ENCODE measurements at regions not wholly inside any gene's neighbourhood (a gene's known extent, or its start where the extent isn't known, plus 50 kb on each side); places are given as distances from the start of the nearest gene placed in this dataset.

GRCh38 chr2:234823877-234824376, 127.9 kb upstream of the SH3BP4 start:
- Histone ChIP-seq H3K27me3 (ENCODE audit: insufficient read depth, low read length) (no peaks in the 10 kb centered on the region), H3K27ac (ENCODE audit: low read depth, low read length) (peak overlapping the region; percentile 28), H3K14ac (ENCODE audit: low read length) (no peak overlapping the region), H3K18ac (ENCODE audit: low read length) (no peak overlapping the region), H3K9me3 (ENCODE audit: insufficient read depth, low read depth, low read length) (no peaks in the 10 kb centered on the region), H2BK5ac (ENCODE audit: low read depth, low read length, poor library complexity) (no peak overlapping the region), H2AK5ac (ENCODE audit: low read length) (no peak overlapping the region), H3K23ac (ENCODE audit: low read length) (no peak overlapping the region), H3K9ac (ENCODE audit: low read length) (no peak overlapping the region), H3K36me3 (ENCODE audit: control insufficient read depth in 1 of 2, insufficient read depth in 2 of 2, low read length in 2 of 2) (no peaks in the 10 kb centered on the region), H3K4ac (ENCODE audit: low read depth, low read length) (no peak overlapping the region), H4K12ac (ENCODE audit: low read depth, low read length) (no peak overlapping the region), H3K4me1 (ENCODE audit: control insufficient read depth in 1 of 2, insufficient read depth in 2 of 2, low read length in 2 of 2) (peaks cover 2 to 7% of the 10 kb centered on the region in 2 experiments), H2BK12ac (ENCODE audit: low read length) (no peak overlapping the region), H3K79me2 (ENCODE audit: control insufficient read depth, insufficient read depth, low read length, poor library complexity) (no peaks in the 10 kb centered on the region), H4K8ac (ENCODE audit: low read depth, low read length) (no peak overlapping the region), H3K4me3 (ENCODE audit: low read depth, low read length) (no peak overlapping the region), H4K91ac (ENCODE audit: low read depth, low read length) (no peak overlapping the region), H3K4me2 (ENCODE audit: low read length) (no peak overlapping the region), H2AFZ (ENCODE audit: insufficient read depth, low read length, poor library complexity) (no peak overlapping the region), H3K79me1 (ENCODE audit: low read length) (peaks cover 2% of the 10 kb centered on the region), H2BK120ac (ENCODE audit: insufficient read depth, low read length, poor library complexity) (no peak overlapping the region)
- DNase-seq = peak; percentile 61 to 77
- WGBS (ENCODE audit: extremely low coverage, insufficient coverage, insufficient read length) = no CpG with 5 or more reads among the region's 2 CpGs

GRCh38 chr2:234823196-234823876, 128.5 kb upstream of the SH3BP4 start:
- Histone ChIP-seq H3K9me3 (ENCODE audit: insufficient read depth, low read depth, low read length) (no peaks in the 10 kb centered on the region), H3K27me3 (ENCODE audit: insufficient read depth, low read length) (no peaks in the 10 kb centered on the region), H3K4me1 (ENCODE audit: control insufficient read depth in 1 of 2, insufficient read depth in 2 of 2, low read length in 2 of 2) (peaks cover 2 to 5% of the 10 kb centered on the region in 2 experiments)

GRCh38 chr2:234821946-234822475, 129.8 kb upstream of the SH3BP4 start:
- H3K9me3 ChIP-seq (ENCODE audit: insufficient read depth, low read depth, low read length) = no peaks in the 10 kb centered on the region
- no peak overlapping the region for H3K4ac ChIP-seq (ENCODE audit: low read depth, low read length)
- H3K79me1 ChIP-seq (ENCODE audit: low read length) = peaks cover 2% of the 10 kb centered on the region
- DNase-seq = no peak
- H3K4me2 ChIP-seq (ENCODE audit: low read length) = no peak overlapping the region
- H2AFZ ChIP-seq (ENCODE audit: insufficient read depth, low read length, poor library complexity) = no peak overlapping the region
- H3K36me3 ChIP-seq (ENCODE audit: control insufficient read depth in 1 of 2, insufficient read depth in 2 of 2, low read length in 2 of 2) = no peaks in the 10 kb centered on the region
- H4K91ac ChIP-seq (ENCODE audit: low read depth, low read length) = no peak overlapping the region
- no CpG with 5 or more reads among the region's 1 CpG for WGBS (ENCODE audit: extremely low coverage, insufficient coverage, insufficient read length)
- H3K23ac ChIP-seq (ENCODE audit: low read length) = no peak overlapping the region
- no peaks in the 10 kb centered on the region for H3K79me2 ChIP-seq (ENCODE audit: control insufficient read depth, insufficient read depth, low read length, poor library complexity)
- no peaks in the 10 kb centered on the region for H3K27me3 ChIP-seq (ENCODE audit: insufficient read depth, low read length)
- H3K18ac ChIP-seq (ENCODE audit: low read length) = no peak overlapping the region
- H2AK5ac ChIP-seq (ENCODE audit: low read length) = no peak overlapping the region
- H2BK12ac ChIP-seq (ENCODE audit: low read length) = no peak overlapping the region
- no peak overlapping the region for H2BK5ac ChIP-seq (ENCODE audit: low read depth, low read length, poor library complexity)
- no peak overlapping the region for H3K27ac ChIP-seq (ENCODE audit: low read depth, low read length)
- H3K4me1 ChIP-seq (ENCODE audit: control insufficient read depth in 1 of 2, insufficient read depth in 2 of 2, low read length in 2 of 2) = peaks cover 2 to 5% of the 10 kb centered on the region in 2 experiments
- no peak overlapping the region for H4K12ac ChIP-seq (ENCODE audit: low read depth, low read length)
- no peak overlapping the region for H4K8ac ChIP-seq (ENCODE audit: low read depth, low read length)
- no peak overlapping the region for H3K9ac ChIP-seq (ENCODE audit: low read length)
- H3K14ac ChIP-seq (ENCODE audit: low read length) = no peak overlapping the region
- H2BK120ac ChIP-seq (ENCODE audit: insufficient read depth, low read length, poor library complexity) = no peak overlapping the region
- no peak overlapping the region for H3K4me3 ChIP-seq (ENCODE audit: low read depth, low read length)

More at GRCh38 chr2:234823196-234823876, 128.5 kb upstream of the SH3BP4 start:
- H3K27ac ChIP-seq (ENCODE audit: low read depth, low read length) = peak overlapping the region; percentile 28
- no peak overlapping the region for H4K12ac ChIP-seq (ENCODE audit: low read depth, low read length)
- H3K18ac ChIP-seq (ENCODE audit: low read length) = no peak overlapping the region
- no peaks in the 10 kb centered on the region for H3K79me2 ChIP-seq (ENCODE audit: control insufficient read depth, insufficient read depth, low read length, poor library complexity)
- WGBS (ENCODE audit: extremely low coverage, insufficient coverage, insufficient read length) = no CpG with 5 or more reads among the region's 7 CpGs
- H2AK5ac ChIP-seq (ENCODE audit: low read length) = no peak overlapping the region
- peak overlapping the region; percentile 38 for H3K23ac ChIP-seq (ENCODE audit: low read length)
- no peaks in the 10 kb centered on the region for H3K36me3 ChIP-seq (ENCODE audit: control insufficient read depth in 1 of 2, insufficient read depth in 2 of 2, low read length in 2 of 2)
- no peak overlapping the region for H2BK12ac ChIP-seq (ENCODE audit: low read length)
- no peak overlapping the region for H3K4me3 ChIP-seq (ENCODE audit: low read depth, low read length)
- H4K8ac ChIP-seq (ENCODE audit: low read depth, low read length) = no peak overlapping the region
- no peak overlapping the region for H4K91ac ChIP-seq (ENCODE audit: low read depth, low read length)
- peaks cover 2% of the 10 kb centered on the region for H3K79me1 ChIP-seq (ENCODE audit: low read length)
- no peak overlapping the region for H2BK120ac ChIP-seq (ENCODE audit: insufficient read depth, low read length, poor library complexity)
- no peak overlapping the region for H3K9ac ChIP-seq (ENCODE audit: low read length)
- H3K4me2 ChIP-seq (ENCODE audit: low read length) = no peak overlapping the region
- no peak overlapping the region for H2BK5ac ChIP-seq (ENCODE audit: low read depth, low read length, poor library complexity)
- H3K4ac ChIP-seq (ENCODE audit: low read depth, low read length) = no peak overlapping the region
- peak; percentile 31 to 37 for DNase-seq
- no peak overlapping the region for H3K14ac ChIP-seq (ENCODE audit: low read length)
- no peak overlapping the region for H2AFZ ChIP-seq (ENCODE audit: insufficient read depth, low read length, poor library complexity)

GRCh38 chr2:234818937-234819336, 132.9 kb upstream of the SH3BP4 start:
- Histone ChIP-seq H3K23ac (ENCODE audit: low read length) (no peak overlapping the region), H3K18ac (ENCODE audit: low read length) (no peak overlapping the region)

More at GRCh38 chr2:234818937-234819336, 132.9 kb upstream of the SH3BP4 start:
- no peak overlapping the region for H2BK5ac ChIP-seq (ENCODE audit: low read depth, low read length, poor library complexity)
- H3K36me3 ChIP-seq (ENCODE audit: control insufficient read depth in 1 of 2, insufficient read depth in 2 of 2, low read length in 2 of 2) = no peaks in the 10 kb centered on the region
- no peak overlapping the region for H4K8ac ChIP-seq (ENCODE audit: low read depth, low read length)
- no peak overlapping the region for H2BK12ac ChIP-seq (ENCODE audit: low read length)
- H2BK120ac ChIP-seq (ENCODE audit: insufficient read depth, low read length, poor library complexity) = no peak overlapping the region
- H3K9ac ChIP-seq (ENCODE audit: low read length) = no peak overlapping the region
- H4K91ac ChIP-seq (ENCODE audit: low read depth, low read length) = no peak overlapping the region
- no peak overlapping the region for H3K4me2 ChIP-seq (ENCODE audit: low read length)
- WGBS (ENCODE audit: extremely low coverage, insufficient coverage, insufficient read length) = no CpG with 5 or more reads among the region's 3 CpGs
- H3K27me3 ChIP-seq (ENCODE audit: insufficient read depth, low read length) = no peaks in the 10 kb centered on the region
- no peak overlapping the region for H2AFZ ChIP-seq (ENCODE audit: insufficient read depth, low read length, poor library complexity)
- no peak overlapping the region for H3K4ac ChIP-seq (ENCODE audit: low read depth, low read length)
- H3K79me1 ChIP-seq (ENCODE audit: low read length) = peaks cover 2% of the 10 kb centered on the region
- H2AK5ac ChIP-seq (ENCODE audit: low read length) = no peak overlapping the region
- H4K12ac ChIP-seq (ENCODE audit: low read depth, low read length) = no peak overlapping the region
- H3K4me1 ChIP-seq (ENCODE audit: control insufficient read depth in 1 of 2, insufficient read depth in 2 of 2, low read length in 2 of 2) = peaks cover 2 to 4% of the 10 kb centered on the region in 2 experiments
- H3K9me3 ChIP-seq (ENCODE audit: insufficient read depth, low read depth, low read length) = no peaks in the 10 kb centered on the region
- H3K14ac ChIP-seq (ENCODE audit: low read length) = no peak overlapping the region
- no peaks in the 10 kb centered on the region for H3K79me2 ChIP-seq (ENCODE audit: control insufficient read depth, insufficient read depth, low read length, poor library complexity)
- no peak for DNase-seq
- H3K4me3 ChIP-seq (ENCODE audit: low read depth, low read length) = no peak overlapping the region
- no peak overlapping the region for H3K27ac ChIP-seq (ENCODE audit: low read depth, low read length)

Measured in trophoblast cell (in vitro differentiated cells and primary cell).